Neural crest cell (in vitro differentiated cells): ENCODE measurements at regions not wholly inside any gene's neighbourhood (a gene's known extent, or its start where the extent isn't known, plus 50 kb on each side); places are given as distances from the start of the nearest gene placed in this dataset.
"Not testable (repeated sequence)": the region's sequence is repeated elsewhere in the genome, so short reads cannot be mapped to it uniquely, and the experiment has no call there.

Source experiments
- DNase-seq: peaks from one replicate; pipeline ENCODE4 v3.0.0; 2021; ENCODE audit warnings: low read depth, mixed read lengths, low spot score
- H3K27ac Mint-ChIP-seq: one replicate; pipeline ENCODE4 v1.8.0; 2021; ENCODE audit warnings: mild to moderate bottlenecking, mixed read lengths; ENCODE audit not compliant: unreplicated experiment
- H3K27me3 Mint-ChIP-seq: 2 replicates; pipeline ENCODE4 v1.8.0; 2021; ENCODE audit warnings: low read depth, mild to moderate bottlenecking, mixed read lengths
- H3K36me3 Mint-ChIP-seq: 2 replicates; pipeline ENCODE4 v1.8.0; 2021; ENCODE audit warnings: low read depth, mild to moderate bottlenecking, mixed read lengths
- H3K4me1 Mint-ChIP-seq: 2 replicates; pipeline ENCODE4 v1.8.0; 2021; ENCODE audit warnings: mixed read lengths
- H3K4me3 Mint-ChIP-seq: one replicate; pipeline ENCODE4 v1.8.0; 2021; ENCODE audit warnings: mild to moderate bottlenecking, mixed read lengths
- H3K9me3 Mint-ChIP-seq: 2 replicates; pipeline ENCODE4 v1.8.0; 2021; ENCODE audit warnings: mixed read lengths
- TF ChIP-seq, protein P1 (sequence below): fragments of 200-600 bp; sonication (generic); conservative IDR thresholded peaks from 2 replicates; pipeline ENCODE4 v1.5.0; 2021; ENCODE audit warnings: antibody characterized with exemption, mild to moderate bottlenecking

DNA sequence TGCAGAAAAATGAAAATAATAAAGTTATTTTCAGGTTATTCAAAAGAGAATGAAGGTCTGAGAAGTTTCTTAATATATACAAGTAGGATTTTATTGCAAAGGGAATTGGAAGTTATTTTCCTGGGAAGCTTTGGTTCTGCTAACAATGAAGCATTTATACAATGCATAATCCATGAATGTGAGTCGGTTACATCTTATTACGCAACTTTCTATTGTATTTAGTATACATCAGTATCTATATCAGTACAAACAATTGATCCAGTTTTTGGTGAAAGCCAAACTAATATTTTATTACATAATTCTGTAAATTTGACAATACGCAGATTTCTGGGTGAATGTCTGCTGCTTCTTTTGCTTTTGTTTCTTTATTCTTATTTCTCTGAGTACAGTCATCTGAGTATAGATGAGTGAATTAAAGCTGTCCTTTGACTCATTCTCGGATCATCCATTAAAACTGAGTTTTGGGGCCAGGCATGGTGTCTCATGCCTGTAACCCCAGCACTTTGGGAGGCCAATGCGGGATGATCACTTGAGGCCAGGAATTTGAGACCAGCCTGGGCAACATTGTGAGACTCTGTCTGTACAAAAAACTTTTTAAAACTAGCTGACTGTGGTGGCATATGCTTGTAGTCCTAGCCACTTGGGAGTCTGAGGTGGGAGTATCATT lies 108.5 kb downstream of the SOCS6 start:
- H3K27ac Mint-ChIP-seq, result no peak overlapping the region
- H3K4me3 Mint-ChIP-seq, result no peak overlapping the region
- no peak for DNase-seq
- H3K9me3 Mint-ChIP-seq, result peaks cover 7% of the 10 kb centered on the region
- TF ChIP-seq, protein P1, sequence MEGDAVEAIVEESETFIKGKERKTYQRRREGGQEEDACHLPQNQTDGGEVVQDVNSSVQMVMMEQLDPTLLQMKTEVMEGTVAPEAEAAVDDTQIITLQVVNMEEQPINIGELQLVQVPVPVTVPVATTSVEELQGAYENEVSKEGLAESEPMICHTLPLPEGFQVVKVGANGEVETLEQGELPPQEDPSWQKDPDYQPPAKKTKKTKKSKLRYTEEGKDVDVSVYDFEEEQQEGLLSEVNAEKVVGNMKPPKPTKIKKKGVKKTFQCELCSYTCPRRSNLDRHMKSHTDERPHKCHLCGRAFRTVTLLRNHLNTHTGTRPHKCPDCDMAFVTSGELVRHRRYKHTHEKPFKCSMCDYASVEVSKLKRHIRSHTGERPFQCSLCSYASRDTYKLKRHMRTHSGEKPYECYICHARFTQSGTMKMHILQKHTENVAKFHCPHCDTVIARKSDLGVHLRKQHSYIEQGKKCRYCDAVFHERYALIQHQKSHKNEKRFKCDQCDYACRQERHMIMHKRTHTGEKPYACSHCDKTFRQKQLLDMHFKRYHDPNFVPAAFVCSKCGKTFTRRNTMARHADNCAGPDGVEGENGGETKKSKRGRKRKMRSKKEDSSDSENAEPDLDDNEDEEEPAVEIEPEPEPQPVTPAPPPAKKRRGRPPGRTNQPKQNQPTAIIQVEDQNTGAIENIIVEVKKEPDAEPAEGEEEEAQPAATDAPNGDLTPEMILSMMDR, result no peak
- no peaks in the 10 kb centered on the region for H3K27me3 Mint-ChIP-seq
- H3K4me1 Mint-ChIP-seq, result no peaks in the 10 kb centered on the region
- H3K36me3 Mint-ChIP-seq, result no peaks in the 10 kb centered on the region

DNA sequence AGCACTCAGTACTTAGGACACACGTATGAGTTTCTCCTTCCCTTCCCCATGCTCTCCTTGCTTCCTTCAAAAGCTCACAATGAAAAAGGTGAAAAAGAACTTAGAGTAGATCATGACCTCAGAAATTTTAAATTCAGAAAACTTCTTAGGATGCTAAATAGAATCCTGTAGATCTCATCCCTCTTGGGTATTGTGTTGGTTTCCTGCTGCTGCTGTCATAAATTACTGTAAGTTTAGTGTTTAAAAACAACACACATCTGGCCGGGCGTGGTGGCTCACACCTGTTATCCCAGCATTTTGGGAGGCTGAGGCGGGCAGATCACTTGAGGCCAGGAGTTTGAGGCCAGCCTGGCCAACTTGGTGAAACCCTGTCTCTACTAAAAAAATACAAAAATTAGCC lies 106.9 kb downstream of the SOCS6 start:
- not testable (repeated sequence) for H3K36me3 Mint-ChIP-seq, H3K9me3 Mint-ChIP-seq, H3K27me3 Mint-ChIP-seq

DNA sequence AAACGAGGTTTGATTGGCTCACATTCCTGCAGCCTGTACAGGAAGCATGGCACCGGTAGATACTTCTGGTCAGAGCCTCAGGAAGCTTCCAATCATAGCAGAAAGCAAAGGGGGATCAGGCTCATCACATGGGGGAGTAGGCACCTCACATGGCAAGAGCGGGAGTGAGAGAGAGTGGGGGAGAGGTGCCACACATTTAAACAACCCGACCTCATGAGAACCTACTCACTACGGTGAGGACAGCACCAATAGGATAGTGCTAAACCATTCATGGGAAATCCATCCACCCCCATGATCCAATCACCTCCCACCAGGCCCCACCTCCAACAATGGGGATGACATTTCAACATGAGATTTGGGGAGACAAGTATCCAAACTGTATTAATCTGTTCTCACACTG lies 105.8 kb downstream of the SOCS6 start:
- no peak overlapping the region for H3K4me3 Mint-ChIP-seq
- no peak for DNase-seq
- H3K4me1 Mint-ChIP-seq, result no peaks in the 10 kb centered on the region
- H3K27me3 Mint-ChIP-seq, result no peaks in the 10 kb centered on the region
- H3K27ac Mint-ChIP-seq, result no peak overlapping the region
- peaks cover 7% of the 10 kb centered on the region for H3K9me3 Mint-ChIP-seq
- TF ChIP-seq, protein P1, result no peak
- no peaks in the 10 kb centered on the region for H3K36me3 Mint-ChIP-seq

More for the DNA sequence above, 106.9 kb downstream of the SOCS6 start:
- not testable (repeated sequence) for DNase-seq, H3K27ac Mint-ChIP-seq, H3K4me1 Mint-ChIP-seq, H3K4me3 Mint-ChIP-seq

DNA sequence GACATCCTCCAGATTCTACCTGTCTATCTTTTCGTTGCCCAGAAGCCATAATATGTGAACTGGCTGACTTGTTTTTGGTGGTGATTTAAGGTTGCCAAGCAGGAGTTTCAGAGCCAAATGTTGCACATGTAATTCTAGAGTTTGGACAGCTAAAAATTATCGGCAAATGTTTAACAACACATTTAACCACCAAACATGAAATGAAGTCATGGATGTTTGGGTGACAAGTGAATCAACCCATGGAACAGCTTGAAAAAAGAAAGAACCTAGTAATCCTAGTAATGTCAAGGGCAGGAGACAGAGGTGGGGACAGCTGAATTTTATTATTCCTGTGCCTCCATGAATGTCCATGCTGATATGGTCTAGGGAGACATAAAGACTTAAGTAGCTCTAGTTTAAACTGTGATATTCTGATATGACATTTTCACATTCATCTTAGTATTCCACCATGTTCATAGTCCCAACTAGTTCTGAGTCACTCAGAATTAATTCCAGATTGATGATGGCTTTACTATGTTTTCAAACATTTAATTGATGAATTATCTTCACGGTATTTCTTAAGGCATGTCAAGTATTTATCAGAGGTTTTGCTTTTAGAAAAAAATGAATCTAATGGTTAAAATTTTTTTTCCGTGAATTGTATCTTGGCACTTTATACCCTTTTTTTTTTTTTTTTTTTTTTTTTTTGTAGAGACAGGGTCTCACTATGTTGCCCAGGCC lies 101.7 kb downstream of the SOCS6 start:
- TF ChIP-seq, protein P1, result no peak
- Mint-ChIP-seq H3K4me1 (peaks cover 11% of the 10 kb centered on the region), H3K27me3 (no peaks in the 10 kb centered on the region), H3K36me3 (no peaks in the 10 kb centered on the region), H3K9me3 (peaks cover 4% of the 10 kb centered on the region), H3K27ac (no peak overlapping the region), H3K4me3 (no peak overlapping the region)
- no peak for DNase-seq

DNA sequence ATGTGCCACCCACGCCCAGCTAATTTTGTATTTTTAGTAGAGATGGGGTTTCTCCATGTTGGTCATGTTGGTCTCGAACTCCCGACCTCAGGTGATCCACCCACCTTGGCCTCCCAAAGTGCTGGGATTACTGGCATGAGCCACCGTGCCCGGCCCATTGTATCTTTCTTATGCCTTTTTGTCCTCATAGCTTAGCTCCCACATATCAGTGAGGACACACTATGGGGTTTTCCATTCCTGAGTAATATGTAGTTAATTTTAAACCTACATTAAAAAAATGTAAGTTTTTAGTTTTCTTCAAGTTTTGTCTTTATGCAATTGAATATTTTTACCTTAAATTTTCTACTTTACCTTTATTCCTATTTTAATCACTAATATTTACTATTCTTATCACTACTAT lies 100.2 kb downstream of the SOCS6 start:
- DNase-seq, H3K36me3 Mint-ChIP-seq, H3K4me3 Mint-ChIP-seq, H3K27me3 Mint-ChIP-seq, H3K9me3 Mint-ChIP-seq, H3K27ac Mint-ChIP-seq: not testable (repeated sequence)
- peaks cover 26% of the 10 kb centered on the region for H3K4me1 Mint-ChIP-seq

DNA sequence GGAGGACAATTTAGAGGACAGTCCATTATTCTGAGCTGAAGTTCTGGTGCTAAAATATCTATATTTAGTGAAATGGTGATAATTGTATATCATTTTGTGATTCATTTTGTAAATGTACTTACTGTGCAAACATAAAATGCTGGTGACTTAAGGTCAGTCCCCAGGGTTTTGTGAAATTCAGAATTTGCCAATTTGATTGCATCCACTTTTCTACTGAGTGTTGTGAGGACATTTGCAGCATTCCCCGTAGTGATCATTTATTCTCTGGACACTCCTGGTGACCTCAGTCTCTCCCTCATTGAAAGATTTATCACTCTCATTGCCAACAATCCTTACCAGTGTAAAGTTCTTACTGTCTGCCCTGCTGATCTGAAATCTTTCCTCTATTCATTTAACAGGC lies 98.2 kb downstream of the SOCS6 start:
- Mint-ChIP-seq H3K4me1 (peaks cover 40% of the 10 kb centered on the region), H3K4me3 (no peak overlapping the region), H3K9me3 (peaks cover 3% of the 10 kb centered on the region), H3K27ac (no peak overlapping the region), H3K27me3 (no peaks in the 10 kb centered on the region), H3K36me3 (no peaks in the 10 kb centered on the region)
- DNase-seq, result no peak
- TF ChIP-seq, protein P1, result no peak
